A673 (cell line): ENCODE measurements at regions not wholly inside any gene's neighbourhood (a gene's known extent, or its start where the extent isn't known, plus 50 kb on each side); places are given as distances from the start of the nearest gene placed in this dataset.

Source experiments
- EZH2 ChIP-seq: fragments of 200-600 bp; sonication (generic); IDR thresholded peaks from 2 replicates; pipeline ENCODE4 v1.6.1; 2017; ENCODE audit warnings: borderline replicate concordance, low read depth, mild to moderate bottlenecking, mixed read lengths, antibody characterized with exemption, low read length; ENCODE audit not compliant: poor library complexity, severe bottlenecking
- TF ChIP-seq, protein P1 (sequence below): fragments of 300-800, 200-600 bp; sonication (generic); conservative IDR thresholded peaks from 2 replicates; pipeline ENCODE4 v1.5.1; 2017; ENCODE audit warnings: low read depth, mild to moderate bottlenecking, antibody characterized with exemption, low read length, moderate library complexity, mixed read lengths

DNA sequence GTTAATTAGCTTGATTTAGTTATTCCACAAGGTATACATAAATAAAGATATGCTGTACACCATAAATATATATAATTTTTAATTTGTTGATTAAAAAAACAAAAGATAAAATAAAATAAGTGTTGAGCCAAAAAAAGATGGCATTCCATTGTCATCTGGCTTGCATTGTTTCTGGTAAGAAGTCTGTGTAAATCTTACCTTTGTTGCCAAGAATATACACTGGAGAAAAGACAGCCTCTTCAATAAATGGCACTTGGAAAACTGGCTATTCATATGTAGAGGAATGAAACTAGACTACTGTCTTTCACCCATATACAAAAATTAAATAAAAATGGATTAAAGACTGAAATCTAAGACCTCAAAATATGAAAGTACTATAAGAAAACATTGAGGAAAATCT lies 196.5 kb downstream of the IER5 start:
- TF ChIP-seq, protein P1, sequence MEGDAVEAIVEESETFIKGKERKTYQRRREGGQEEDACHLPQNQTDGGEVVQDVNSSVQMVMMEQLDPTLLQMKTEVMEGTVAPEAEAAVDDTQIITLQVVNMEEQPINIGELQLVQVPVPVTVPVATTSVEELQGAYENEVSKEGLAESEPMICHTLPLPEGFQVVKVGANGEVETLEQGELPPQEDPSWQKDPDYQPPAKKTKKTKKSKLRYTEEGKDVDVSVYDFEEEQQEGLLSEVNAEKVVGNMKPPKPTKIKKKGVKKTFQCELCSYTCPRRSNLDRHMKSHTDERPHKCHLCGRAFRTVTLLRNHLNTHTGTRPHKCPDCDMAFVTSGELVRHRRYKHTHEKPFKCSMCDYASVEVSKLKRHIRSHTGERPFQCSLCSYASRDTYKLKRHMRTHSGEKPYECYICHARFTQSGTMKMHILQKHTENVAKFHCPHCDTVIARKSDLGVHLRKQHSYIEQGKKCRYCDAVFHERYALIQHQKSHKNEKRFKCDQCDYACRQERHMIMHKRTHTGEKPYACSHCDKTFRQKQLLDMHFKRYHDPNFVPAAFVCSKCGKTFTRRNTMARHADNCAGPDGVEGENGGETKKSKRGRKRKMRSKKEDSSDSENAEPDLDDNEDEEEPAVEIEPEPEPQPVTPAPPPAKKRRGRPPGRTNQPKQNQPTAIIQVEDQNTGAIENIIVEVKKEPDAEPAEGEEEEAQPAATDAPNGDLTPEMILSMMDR, result no peak
- no peak for TF ChIP-seq EZH2
